HEK293 (cell line): ENCODE measurements at regions not wholly inside any gene's neighbourhood (a gene's known extent, or its start where the extent isn't known, plus 50 kb on each side); places are given as distances from the start of the nearest gene placed in this dataset.

ENCODE experiments used
- EGR2 ChIP-seq: fragments of 450-650 bp; formaldehyde crosslinking; IDR thresholded peaks from 2 replicates; pipeline ENCODE4 v1.5.1; 2016; ENCODE audit warnings: low read depth, missing biosample characterization, missing genetic modification characterization
- HOXC10 ChIP-seq: sonication (generic); formaldehyde crosslinking; IDR thresholded peaks from 2 replicates; pipeline ENCODE4 v1.8.1; 2023; ENCODE audit warnings: mild to moderate bottlenecking, missing genetic modification reagents
- HOXD13 ChIP-seq: sonication (generic); formaldehyde crosslinking; IDR thresholded peaks from 2 replicates; pipeline ENCODE4 v1.8.0; 2022; ENCODE audit warnings: missing genetic modification reagents, borderline replicate concordance
- IKZF3 ChIP-seq: fragments of 450-650 bp; IDR thresholded peaks from 2 replicates; pipeline ENCODE4 v1.5.0; 2018; ENCODE audit warnings: missing biosample characterization, mild to moderate bottlenecking, missing genetic modification characterization, moderate library complexity
- KLF16 ChIP-seq: fragments of 450-650 bp; formaldehyde crosslinking; IDR thresholded peaks from 2 replicates; pipeline ENCODE4 v1.5.1; 2017; ENCODE audit warnings: missing biosample characterization, missing genetic modification characterization
- SCRT1 ChIP-seq: fragments of 450-650 bp; formaldehyde crosslinking; IDR thresholded peaks from 2 replicates; pipeline ENCODE4 v1.5.1; 2016; ENCODE audit warnings: missing biosample characterization, missing genetic modification characterization, borderline replicate concordance
- ZBTB21 ChIP-seq: fragments of 450-650 bp; formaldehyde crosslinking; IDR thresholded peaks from 2 replicates; pipeline ENCODE4 v1.5.1; 2017; ENCODE audit warnings: missing biosample characterization, missing genetic modification characterization
- ZFP37 ChIP-seq: fragments of 450-650 bp; formaldehyde crosslinking; IDR thresholded peaks from 2 replicates; pipeline ENCODE4 v1.5.1; 2016; ENCODE audit warnings: missing biosample characterization, missing genetic modification characterization
- ZFP69B ChIP-seq: fragments of 450-650 bp; formaldehyde crosslinking; IDR thresholded peaks from 2 replicates; pipeline ENCODE4 v1.5.1; 2016; ENCODE audit warnings: missing biosample characterization, missing genetic modification characterization
- ZIC2 ChIP-seq: fragments of 450-650 bp; formaldehyde crosslinking; IDR thresholded peaks from 2 replicates; pipeline ENCODE4 v1.5.1; 2016; ENCODE audit warnings: missing biosample characterization, missing genetic modification characterization
- ZNF121 ChIP-seq: fragments of 450-650 bp; formaldehyde crosslinking; IDR thresholded peaks from 2 replicates; pipeline ENCODE4 v1.5.1; 2016; ENCODE audit warnings: missing biosample characterization, missing genetic modification characterization
- ZNF155 ChIP-seq: fragments of 450-650 bp; formaldehyde crosslinking; IDR thresholded peaks from 2 replicates; pipeline ENCODE4 v1.5.1; 2016; ENCODE audit warnings: missing biosample characterization, missing genetic modification characterization
- ZNF175 ChIP-seq: fragments of 450-650 bp; formaldehyde crosslinking; IDR thresholded peaks from 2 replicates; pipeline ENCODE4 v1.5.1; 2016; ENCODE audit warnings: missing biosample characterization, missing genetic modification characterization
- ZNF184 ChIP-seq: fragments of 450-650 bp; IDR thresholded peaks from 2 replicates; pipeline ENCODE4 v1.5.1; 2018; ENCODE audit warnings: missing biosample characterization, mild to moderate bottlenecking, missing genetic modification characterization
- ZNF24 ChIP-seq: fragments of 450-650 bp; formaldehyde crosslinking; IDR thresholded peaks from 2 replicates; pipeline ENCODE4 v1.5.1; 2016; ENCODE audit warnings: missing biosample characterization, missing genetic modification characterization
- ZNF324 ChIP-seq: fragments of 450-650 bp; formaldehyde crosslinking; IDR thresholded peaks from 2 replicates; pipeline ENCODE4 v1.5.1; 2016; ENCODE audit warnings: missing biosample characterization, missing genetic modification characterization
- ZNF433 ChIP-seq: fragments of 450-650 bp; formaldehyde crosslinking; IDR thresholded peaks from 2 replicates; pipeline ENCODE4 v1.5.1; 2016; ENCODE audit warnings: missing biosample characterization, missing genetic modification characterization, low read depth
- ZNF48 ChIP-seq: fragments of 450-650 bp; formaldehyde crosslinking; IDR thresholded peaks from 2 replicates; pipeline ENCODE4 v1.5.1; 2016; ENCODE audit warnings: missing biosample characterization, missing genetic modification characterization
- ZNF624 ChIP-seq: fragments of 450-650 bp; formaldehyde crosslinking; IDR thresholded peaks from 2 replicates; pipeline ENCODE4 v1.5.1; 2017; ENCODE audit warnings: missing biosample characterization, missing genetic modification characterization
- ZNF664 ChIP-seq: fragments of 450-650 bp; formaldehyde crosslinking; IDR thresholded peaks from 2 replicates; pipeline ENCODE4 v1.5.1; 2016; ENCODE audit warnings: missing biosample characterization, missing genetic modification characterization
- TF ChIP-seq, protein P1 (sequence below): fragments of 450-650 bp; formaldehyde crosslinking; IDR thresholded peaks from 2 replicates; pipeline ENCODE4 v1.5.1; 2016; ENCODE audit warnings: missing biosample characterization, missing genetic modification characterization
- TF ChIP-seq, protein P2 (sequence below): IDR thresholded peaks from 2 replicates; pipeline ENCODE4 v1.6.1; 2011; ENCODE audit warnings: mild to moderate bottlenecking, low read depth, low read length, borderline replicate concordance
- TF ChIP-seq, protein P3 (sequence below): fragments of 450-650 bp; formaldehyde crosslinking; IDR thresholded peaks from 2 replicates; pipeline ENCODE4 v1.5.1; 2016; ENCODE audit warnings: missing biosample characterization, missing genetic modification characterization
- TF ChIP-seq, protein P4 (sequence below): fragments of 450-650 bp; formaldehyde crosslinking; IDR thresholded peaks from 2 replicates; pipeline ENCODE4 v1.5.1; 2016; ENCODE audit warnings: missing biosample characterization, missing genetic modification characterization, borderline replicate concordance
- TF ChIP-seq, protein P5 (sequence below): fragments of 450-650 bp; formaldehyde crosslinking; IDR thresholded peaks from 2 replicates; pipeline ENCODE4 v1.5.1; 2017; ENCODE audit warnings: missing biosample characterization, missing genetic modification characterization
- TF ChIP-seq, protein P6 (sequence below): fragments of 450-650 bp; formaldehyde crosslinking; IDR thresholded peaks from 2 replicates; pipeline ENCODE4 v1.5.1; 2016; ENCODE audit warnings: missing biosample characterization, missing genetic modification characterization
- TF ChIP-seq, protein P7 (sequence below): fragments of 450-650 bp; formaldehyde crosslinking; IDR thresholded peaks from 2 replicates; pipeline ENCODE4 v1.5.1; 2016; ENCODE audit warnings: missing biosample characterization, missing genetic modification characterization, borderline replicate concordance

DNA sequence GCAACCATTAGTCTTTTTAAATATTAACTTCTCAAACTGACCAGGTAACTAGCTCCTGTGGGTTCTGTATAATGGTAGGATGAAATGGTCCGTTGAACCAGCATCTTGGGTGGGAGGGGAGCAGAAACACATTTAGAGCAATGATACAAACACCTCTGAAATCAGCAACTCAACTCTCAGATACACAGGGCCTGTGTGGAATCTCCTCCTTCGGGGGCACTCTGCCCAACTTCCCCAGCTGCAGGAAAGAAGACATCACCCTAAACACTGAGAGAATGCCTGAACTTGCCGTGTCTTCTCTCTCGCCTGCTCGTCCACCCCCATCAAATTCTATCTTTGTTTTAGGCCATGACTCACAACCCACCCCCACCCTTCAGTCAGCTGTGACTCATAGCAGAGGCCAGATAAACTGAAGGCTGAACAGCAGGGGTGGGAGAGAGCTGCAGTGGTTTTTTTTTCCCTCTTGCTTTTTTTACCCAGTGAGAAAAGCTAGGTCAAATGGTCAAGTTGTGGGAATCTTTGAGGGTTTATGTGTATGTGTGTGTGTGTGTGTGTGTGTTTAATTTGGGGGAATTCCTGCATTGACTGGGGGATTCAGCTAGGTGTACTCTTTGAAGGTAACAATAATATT is 593.4 kb upstream of the JAG1 start (continued):
- no peak for TF ChIP-seq IKZF3 (tag by site-specific recombination)
- TF ChIP-seq ZFP69B (tag by site-specific recombination), result 0 out of 2 replicates have a peak, but pooled peaks have one; percentile 18
- TF ChIP-seq ZBTB21 (tag by site-specific recombination), result no peak
- TF ChIP-seq HOXC10 (CRISPR knock-in tag), result no peak
- TF ChIP-seq ZNF48 (tag by site-specific recombination), result no peak
- TF ChIP-seq ZFP37 (tag by site-specific recombination), result no peak
- TF ChIP-seq ZNF184, result 0 out of 2 replicates have a peak, but pooled peaks have one; percentile 36
- TF ChIP-seq, protein P1, sequence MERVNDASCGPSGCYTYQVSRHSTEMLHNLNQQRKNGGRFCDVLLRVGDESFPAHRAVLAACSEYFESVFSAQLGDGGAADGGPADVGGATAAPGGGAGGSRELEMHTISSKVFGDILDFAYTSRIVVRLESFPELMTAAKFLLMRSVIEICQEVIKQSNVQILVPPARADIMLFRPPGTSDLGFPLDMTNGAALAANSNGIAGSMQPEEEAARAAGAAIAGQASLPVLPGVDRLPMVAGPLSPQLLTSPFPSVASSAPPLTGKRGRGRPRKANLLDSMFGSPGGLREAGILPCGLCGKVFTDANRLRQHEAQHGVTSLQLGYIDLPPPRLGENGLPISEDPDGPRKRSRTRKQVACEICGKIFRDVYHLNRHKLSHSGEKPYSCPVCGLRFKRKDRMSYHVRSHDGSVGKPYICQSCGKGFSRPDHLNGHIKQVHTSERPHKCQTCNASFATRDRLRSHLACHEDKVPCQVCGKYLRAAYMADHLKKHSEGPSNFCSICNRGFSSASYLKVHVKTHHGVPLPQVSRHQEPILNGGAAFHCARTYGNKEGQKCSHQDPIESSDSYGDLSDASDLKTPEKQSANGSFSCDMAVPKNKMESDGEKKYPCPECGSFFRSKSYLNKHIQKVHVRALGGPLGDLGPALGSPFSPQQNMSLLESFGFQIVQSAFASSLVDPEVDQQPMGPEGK (tag by site-specific recombination), result 0 out of 2 replicates have a peak, but pooled peaks have one; percentile 14
- TF ChIP-seq ZNF155 (tag by site-specific recombination), result no peak
- no peak for TF ChIP-seq ZNF433 (tag by site-specific recombination)
- peak; percentile 61 for TF ChIP-seq ZIC2 (tag by site-specific recombination)
- TF ChIP-seq, protein P2, sequence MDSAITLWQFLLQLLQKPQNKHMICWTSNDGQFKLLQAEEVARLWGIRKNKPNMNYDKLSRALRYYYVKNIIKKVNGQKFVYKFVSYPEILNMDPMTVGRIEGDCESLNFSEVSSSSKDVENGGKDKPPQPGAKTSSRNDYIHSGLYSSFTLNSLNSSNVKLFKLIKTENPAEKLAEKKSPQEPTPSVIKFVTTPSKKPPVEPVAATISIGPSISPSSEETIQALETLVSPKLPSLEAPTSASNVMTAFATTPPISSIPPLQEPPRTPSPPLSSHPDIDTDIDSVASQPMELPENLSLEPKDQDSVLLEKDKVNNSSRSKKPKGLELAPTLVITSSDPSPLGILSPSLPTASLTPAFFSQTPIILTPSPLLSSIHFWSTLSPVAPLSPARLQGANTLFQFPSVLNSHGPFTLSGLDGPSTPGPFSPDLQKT, result no peak
- TF ChIP-seq, protein P3, sequence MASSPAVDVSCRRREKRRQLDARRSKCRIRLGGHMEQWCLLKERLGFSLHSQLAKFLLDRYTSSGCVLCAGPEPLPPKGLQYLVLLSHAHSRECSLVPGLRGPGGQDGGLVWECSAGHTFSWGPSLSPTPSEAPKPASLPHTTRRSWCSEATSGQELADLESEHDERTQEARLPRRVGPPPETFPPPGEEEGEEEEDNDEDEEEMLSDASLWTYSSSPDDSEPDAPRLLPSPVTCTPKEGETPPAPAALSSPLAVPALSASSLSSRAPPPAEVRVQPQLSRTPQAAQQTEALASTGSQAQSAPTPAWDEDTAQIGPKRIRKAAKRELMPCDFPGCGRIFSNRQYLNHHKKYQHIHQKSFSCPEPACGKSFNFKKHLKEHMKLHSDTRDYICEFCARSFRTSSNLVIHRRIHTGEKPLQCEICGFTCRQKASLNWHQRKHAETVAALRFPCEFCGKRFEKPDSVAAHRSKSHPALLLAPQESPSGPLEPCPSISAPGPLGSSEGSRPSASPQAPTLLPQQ (tag by site-specific recombination), result peak; percentile 55; the same call in 1 of the 2 replicates
- no peak for TF ChIP-seq SCRT1 (tag by site-specific recombination)
- no peak for TF ChIP-seq ZNF324 (tag by site-specific recombination)
- TF ChIP-seq, protein P4, sequence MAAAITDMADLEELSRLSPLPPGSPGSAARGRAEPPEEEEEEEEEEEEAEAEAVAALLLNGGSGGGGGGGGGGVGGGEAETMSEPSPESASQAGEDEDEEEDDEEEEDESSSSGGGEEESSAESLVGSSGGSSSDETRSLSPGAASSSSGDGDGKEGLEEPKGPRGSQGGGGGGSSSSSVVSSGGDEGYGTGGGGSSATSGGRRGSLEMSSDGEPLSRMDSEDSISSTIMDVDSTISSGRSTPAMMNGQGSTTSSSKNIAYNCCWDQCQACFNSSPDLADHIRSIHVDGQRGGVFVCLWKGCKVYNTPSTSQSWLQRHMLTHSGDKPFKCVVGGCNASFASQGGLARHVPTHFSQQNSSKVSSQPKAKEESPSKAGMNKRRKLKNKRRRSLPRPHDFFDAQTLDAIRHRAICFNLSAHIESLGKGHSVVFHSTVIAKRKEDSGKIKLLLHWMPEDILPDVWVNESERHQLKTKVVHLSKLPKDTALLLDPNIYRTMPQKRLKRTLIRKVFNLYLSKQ (tag by site-specific recombination), result no peak
- TF ChIP-seq HOXD13 (CRISPR knock-in tag), result peak; percentile 86; the same call in 1 of the 2 replicates
- peak; percentile 28; the same call in 1 of the 2 replicates for TF ChIP-seq ZNF24
- no peak for TF ChIP-seq KLF16 (tag by site-specific recombination)
- TF ChIP-seq ZNF624, result no peak
- TF ChIP-seq ZNF175 (tag by site-specific recombination), result no peak
- TF ChIP-seq, protein P5, sequence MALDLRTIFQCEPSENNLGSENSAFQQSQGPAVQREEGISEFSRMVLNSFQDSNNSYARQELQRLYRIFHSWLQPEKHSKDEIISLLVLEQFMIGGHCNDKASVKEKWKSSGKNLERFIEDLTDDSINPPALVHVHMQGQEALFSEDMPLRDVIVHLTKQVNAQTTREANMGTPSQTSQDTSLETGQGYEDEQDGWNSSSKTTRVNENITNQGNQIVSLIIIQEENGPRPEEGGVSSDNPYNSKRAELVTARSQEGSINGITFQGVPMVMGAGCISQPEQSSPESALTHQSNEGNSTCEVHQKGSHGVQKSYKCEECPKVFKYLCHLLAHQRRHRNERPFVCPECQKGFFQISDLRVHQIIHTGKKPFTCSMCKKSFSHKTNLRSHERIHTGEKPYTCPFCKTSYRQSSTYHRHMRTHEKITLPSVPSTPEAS (tag by site-specific recombination), result no peak
- TF ChIP-seq ZNF121, result no peak
- TF ChIP-seq, protein P6, sequence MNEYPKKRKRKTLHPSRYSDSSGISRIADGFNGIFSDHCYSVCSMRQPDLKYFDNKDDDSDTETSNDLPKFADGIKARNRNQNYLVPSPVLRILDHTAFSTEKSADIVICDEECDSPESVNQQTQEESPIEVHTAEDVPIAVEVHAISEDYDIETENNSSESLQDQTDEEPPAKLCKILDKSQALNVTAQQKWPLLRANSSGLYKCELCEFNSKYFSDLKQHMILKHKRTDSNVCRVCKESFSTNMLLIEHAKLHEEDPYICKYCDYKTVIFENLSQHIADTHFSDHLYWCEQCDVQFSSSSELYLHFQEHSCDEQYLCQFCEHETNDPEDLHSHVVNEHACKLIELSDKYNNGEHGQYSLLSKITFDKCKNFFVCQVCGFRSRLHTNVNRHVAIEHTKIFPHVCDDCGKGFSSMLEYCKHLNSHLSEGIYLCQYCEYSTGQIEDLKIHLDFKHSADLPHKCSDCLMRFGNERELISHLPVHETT (tag by site-specific recombination), result 0 out of 2 replicates have a peak, but pooled peaks have one; percentile 47
- TF ChIP-seq EGR2 (tag by site-specific recombination), result peak; percentile 88
- TF ChIP-seq ZNF664 (tag by site-specific recombination), result no peak
- TF ChIP-seq, protein P7, sequence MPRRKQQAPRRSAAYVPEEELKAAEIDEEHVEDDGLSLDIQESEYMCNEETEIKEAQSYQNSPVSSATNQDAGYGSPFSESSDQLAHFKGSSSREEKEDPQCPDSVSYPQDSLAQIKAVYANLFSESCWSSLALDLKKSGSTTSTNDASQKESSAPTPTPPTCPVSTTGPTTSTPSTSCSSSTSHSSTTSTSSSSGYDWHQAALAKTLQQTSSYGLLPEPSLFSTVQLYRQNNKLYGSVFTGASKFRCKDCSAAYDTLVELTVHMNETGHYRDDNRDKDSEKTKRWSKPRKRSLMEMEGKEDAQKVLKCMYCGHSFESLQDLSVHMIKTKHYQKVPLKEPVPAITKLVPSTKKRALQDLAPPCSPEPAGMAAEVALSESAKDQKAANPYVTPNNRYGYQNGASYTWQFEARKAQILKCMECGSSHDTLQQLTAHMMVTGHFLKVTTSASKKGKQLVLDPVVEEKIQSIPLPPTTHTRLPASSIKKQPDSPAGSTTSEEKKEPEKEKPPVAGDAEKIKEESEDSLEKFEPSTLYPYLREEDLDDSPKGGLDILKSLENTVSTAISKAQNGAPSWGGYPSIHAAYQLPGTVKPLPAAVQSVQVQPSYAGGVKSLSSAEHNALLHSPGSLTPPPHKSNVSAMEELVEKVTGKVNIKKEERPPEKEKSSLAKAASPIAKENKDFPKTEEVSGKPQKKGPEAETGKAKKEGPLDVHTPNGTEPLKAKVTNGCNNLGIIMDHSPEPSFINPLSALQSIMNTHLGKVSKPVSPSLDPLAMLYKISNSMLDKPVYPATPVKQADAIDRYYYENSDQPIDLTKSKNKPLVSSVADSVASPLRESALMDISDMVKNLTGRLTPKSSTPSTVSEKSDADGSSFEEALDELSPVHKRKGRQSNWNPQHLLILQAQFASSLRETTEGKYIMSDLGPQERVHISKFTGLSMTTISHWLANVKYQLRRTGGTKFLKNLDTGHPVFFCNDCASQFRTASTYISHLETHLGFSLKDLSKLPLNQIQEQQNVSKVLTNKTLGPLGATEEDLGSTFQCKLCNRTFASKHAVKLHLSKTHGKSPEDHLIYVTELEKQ, result peak; percentile 14; the same call in 1 of the 2 replicates
- TF ChIP-seq, all 188 proteins: peak for 29
